Erythroblast (primary cell): ENCODE measurements at regions not wholly inside any gene's neighbourhood (a gene's known extent, or its start where the extent isn't known, plus 50 kb on each side); places are given as distances from the start of the nearest gene placed in this dataset.

Experiments
- GATA1 ChIP-seq: IDR thresholded peaks from 2 replicates; pipeline ENCODE4 v1.6.1; 2011; ENCODE audit warnings: low read depth, mild to moderate bottlenecking, control low read depth, low read length, moderate library complexity
- POLR2A ChIP-seq: IDR thresholded peaks from 2 replicates; pipeline ENCODE4 v1.6.1; 2011; ENCODE audit warnings: mild to moderate bottlenecking, low read length

DNA sequence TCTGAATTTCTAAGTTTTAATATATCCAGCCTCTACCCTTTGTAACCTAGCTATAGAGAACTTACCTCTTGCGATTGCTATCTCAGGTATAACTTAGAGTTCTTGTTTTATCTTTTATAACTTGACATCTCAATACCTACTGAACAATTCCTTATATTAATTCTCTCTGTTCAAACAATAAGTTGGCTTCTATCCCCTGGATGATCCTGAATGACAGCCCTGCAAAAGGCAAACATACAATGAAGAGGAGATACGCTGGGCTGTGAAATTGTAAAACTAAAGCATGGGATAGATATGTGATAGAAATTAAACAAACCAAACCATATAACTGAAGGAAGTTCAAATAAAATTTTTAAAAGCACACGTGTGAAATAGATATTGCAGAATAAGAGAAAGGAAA, 513.6 kb upstream of the PTCHD4 start:
- TF ChIP-seq POLR2A = no peak
- TF ChIP-seq GATA1 = no peak
